Inflammatory macrophage treated with lipopolysaccharide for 4 hours (primary cell): ENCODE measurements at regions not wholly inside any gene's neighbourhood (a gene's known extent, or its start where the extent isn't known, plus 50 kb on each side); places are given as distances from the start of the nearest gene placed in this dataset.

Experiments used
- DNase-seq: peaks from one replicate; pipeline ENCODE4 v3.0.0-alpha.2; 2020

- DNase-seq = no peak
These were observed 280.4 kb downstream of the GALC start for GRCh38 chr14:87712396-87713090.

GRCh38 chr14:87705439-87705896 lies 287.5 kb downstream of the GALC start:
- no peak for DNase-seq

- DNase-seq = no peak
These were observed 294.5 kb downstream of the GALC start for GRCh38 chr14:87698481-87698880.

- no peak for DNase-seq
These were observed 296.5 kb downstream of the GALC start for GRCh38 chr14:87696485-87696884.

- no peak for DNase-seq
These were observed 301.7 kb downstream of the GALC start for GRCh38 chr14:87691042-87691881.

- no peak for DNase-seq
These were observed 302.8 kb downstream of the GALC start for GRCh38 chr14:87690076-87690613.

- DNase-seq = no peak
These were observed 304.5 kb downstream of the GALC start for GRCh38 chr14:87688524-87688923.

- no peak for DNase-seq
These were observed 305.6 kb downstream of the GALC start for GRCh38 chr14:87687420-87687819.

GRCh38 chr14:87686746-87687145 lies 306.2 kb downstream of the GALC start:
- no peak for DNase-seq

- DNase-seq = no peak
These were observed 313.1 kb downstream of the GALC start for GRCh38 chr14:87679866-87680265.

- DNase-seq = no peak
These were observed 314.4 kb downstream of the GALC start for GRCh38 chr14:87678624-87679023.

- DNase-seq = no peak
These were observed 316.1 kb downstream of the GALC start for GRCh38 chr14:87676814-87677437.

GRCh38 chr14:87667659-87668058 lies 325.3 kb downstream of the GALC start:
- DNase-seq = no peak

GRCh38 chr14:87656315-87656714 lies 336.7 kb downstream of the GALC start:
- DNase-seq = no peak

- no peak for DNase-seq
These were observed 340.7 kb downstream of the GALC start for GRCh38 chr14:87652278-87652677.

GRCh38 chr14:87644689-87645088 lies 348.3 kb downstream of the GALC start:
- DNase-seq = no peak

- no peak for DNase-seq
These were observed 350.0 kb downstream of the GALC start for GRCh38 chr14:87643005-87643404.

GRCh38 chr14:87640553-87640952 lies 352.4 kb downstream of the GALC start:
- no peak for DNase-seq

- DNase-seq = no peak
These were observed 354.8 kb downstream of the GALC start for GRCh38 chr14:87638196-87638595.

- DNase-seq = no peak
These were observed 357.5 kb downstream of the GALC start for GRCh38 chr14:87635442-87635841.

- DNase-seq = no peak
These were observed 360.2 kb downstream of the GALC start for GRCh38 chr14:87632796-87633195.

GRCh38 chr14:87630846-87631245 lies 362.1 kb downstream of the GALC start:
- DNase-seq = no peak

GRCh38 chr14:87629788-87630187 lies 363.2 kb downstream of the GALC start:
- no peak for DNase-seq

- DNase-seq = no peak
These were observed 364.2 kb downstream of the GALC start for GRCh38 chr14:87628780-87629179.
